Ectodermal cell (in vitro differentiated cells): ENCODE measurements at regions not wholly inside any gene's neighbourhood (a gene's known extent, or its start where the extent isn't known, plus 50 kb on each side); places are given as distances from the start of the nearest gene placed in this dataset.

Source experiments
- H3K27ac ChIP-seq: 2 replicates; pipeline ENCODE4 v1.7.0; 2013; ENCODE audit warnings: mild to moderate bottlenecking, low read depth, low read length; ENCODE audit not compliant: insufficient read depth, poor library complexity, severe bottlenecking
- H3K27me3 ChIP-seq: 2 replicates; pipeline ENCODE4 v1.7.0; 2013; ENCODE audit warnings: mild to moderate bottlenecking, low read length; ENCODE audit not compliant: insufficient read depth, control insufficient read depth, poor library complexity, severe bottlenecking
- H3K36me3 ChIP-seq: one replicate; pipeline ENCODE4 v1.7.0; 2013; ENCODE audit warnings: low read length; ENCODE audit not compliant: control insufficient read depth, insufficient read depth
- H3K4me1 ChIP-seq: one replicate; pipeline ENCODE4 v1.7.0; 2013; ENCODE audit warnings: low read length; ENCODE audit not compliant: control insufficient read depth, insufficient read depth
- H3K4me3 ChIP-seq: 2 replicates; pipeline ENCODE4 v1.7.0; 2013; ENCODE audit warnings: low read depth, low read length, control low read depth; ENCODE audit not compliant: insufficient read depth
- H3K9me3 ChIP-seq: 2 replicates; pipeline ENCODE4 v1.7.0; 2013; ENCODE audit warnings: mild to moderate bottlenecking, low read length, moderate library complexity; ENCODE audit not compliant: control insufficient read depth
- WGBS, 2 experiments: methylation state at CpG; one replicate each; pipeline ENCODE4 v1.1.7; 2013; ENCODE audit warnings: missing lambda C conversion rate in 2 of 2; 5-methylcytosine and 5-hydroxymethylcytosine counted together

- no peaks in the 10 kb centered on the region for H3K36me3 ChIP-seq
- no peak overlapping the region for H3K27ac ChIP-seq
Observed at GRCh38 chr4:165631208-165631894, 241.7 kb upstream of the TLL1 start.

GRCh38 chr4:165631912-165632311 lies 241.1 kb upstream of the TLL1 start:
- no peaks in the 10 kb centered on the region for H3K4me1 ChIP-seq
- no peaks in the 10 kb centered on the region for H3K27me3 ChIP-seq
- WGBS, 2 experiments, result 91 to 100% methylated on average over 2 to 3 of the region's 3 CpGs
- H3K4me3 ChIP-seq, result no peak overlapping the region
- no peaks in the 10 kb centered on the region for H3K9me3 ChIP-seq
- no peaks in the 10 kb centered on the region for H3K36me3 ChIP-seq
- no peak overlapping the region for H3K27ac ChIP-seq

More at GRCh38 chr4:165631208-165631894, 241.7 kb upstream of the TLL1 start:
- 87 to 97% methylated on average over 3 of the region's 3 CpGs for WGBS, 2 experiments
- Histone ChIP-seq H3K27me3 (no peaks in the 10 kb centered on the region), H3K9me3 (no peaks in the 10 kb centered on the region), H3K4me3 (no peak overlapping the region), H3K4me1 (no peaks in the 10 kb centered on the region)

- H3K36me3 ChIP-seq, result no peaks in the 10 kb centered on the region
- no peaks in the 10 kb centered on the region for H3K4me1 ChIP-seq
- H3K4me3 ChIP-seq, result no peak overlapping the region
- H3K27ac ChIP-seq, result no peak overlapping the region
- H3K27me3 ChIP-seq, result no peaks in the 10 kb centered on the region
- no peaks in the 10 kb centered on the region for H3K9me3 ChIP-seq
Observed at GRCh38 chr4:165634766-165635165, 238.3 kb upstream of the TLL1 start.

- Histone ChIP-seq H3K36me3 (no peaks in the 10 kb centered on the region), H3K27me3 (no peaks in the 10 kb centered on the region)
Observed at GRCh38 chr4:165635381-165635780, 237.7 kb upstream of the TLL1 start.

GRCh38 chr4:165635951-165636350 lies 237.1 kb upstream of the TLL1 start:
- H3K27ac ChIP-seq, result no peak overlapping the region
- H3K4me1 ChIP-seq, result no peaks in the 10 kb centered on the region
- 98% methylated on average over 2 of the region's 2 CpGs for WGBS, 2 experiments
- H3K27me3 ChIP-seq, result no peaks in the 10 kb centered on the region
- H3K4me3 ChIP-seq, result no peak overlapping the region
- no peaks in the 10 kb centered on the region for H3K9me3 ChIP-seq
- H3K36me3 ChIP-seq, result no peaks in the 10 kb centered on the region

More at GRCh38 chr4:165635381-165635780, 237.7 kb upstream of the TLL1 start:
- H3K9me3 ChIP-seq, result no peaks in the 10 kb centered on the region
- no peaks in the 10 kb centered on the region for H3K4me1 ChIP-seq
- 87 to 93% methylated on average over 1 of the region's 1 CpG for WGBS, 2 experiments
- H3K27ac ChIP-seq, result no peak overlapping the region
- H3K4me3 ChIP-seq, result no peak overlapping the region

- WGBS, 2 experiments, result no CpG with 5 or more reads among the region's 1 CpG
- H3K36me3 ChIP-seq, result no peaks in the 10 kb centered on the region
- H3K27me3 ChIP-seq, result no peaks in the 10 kb centered on the region
- H3K4me1 ChIP-seq, result peaks cover 2% of the 10 kb centered on the region
- no peak overlapping the region for H3K27ac ChIP-seq
- no peak overlapping the region for H3K4me3 ChIP-seq
- H3K9me3 ChIP-seq, result no peaks in the 10 kb centered on the region
Observed at GRCh38 chr4:165651901-165652300, 221.1 kb upstream of the TLL1 start.

- no peaks in the 10 kb centered on the region for H3K27me3 ChIP-seq
- H3K9me3 ChIP-seq, result no peaks in the 10 kb centered on the region
- no peaks in the 10 kb centered on the region for H3K36me3 ChIP-seq
- peaks cover 10% of the 10 kb centered on the region for H3K4me1 ChIP-seq
- H3K4me3 ChIP-seq, result no peak overlapping the region
- H3K27ac ChIP-seq, result no peak overlapping the region
- 89 to 93% methylated on average over 2 of the region's 2 CpGs for WGBS, 2 experiments
Observed at GRCh38 chr4:165654556-165654955, 218.5 kb upstream of the TLL1 start.

GRCh38 chr4:165656399-165656798 lies 216.6 kb upstream of the TLL1 start:
- Histone ChIP-seq H3K27me3 (no peaks in the 10 kb centered on the region), H3K4me1 (peaks cover 10% of the 10 kb centered on the region), H3K27ac (peak overlapping the region; percentile 65), H3K4me3 (no peak overlapping the region), H3K36me3 (no peaks in the 10 kb centered on the region), H3K9me3 (no peaks in the 10 kb centered on the region)
- 13% methylated on average over 1 of the region's 1 CpG; no CpG with 5 or more reads in 1 of the 2 experiments for WGBS, 2 experiments

GRCh38 chr4:165656829-165657490 lies 216.1 kb upstream of the TLL1 start:
- Histone ChIP-seq H3K4me3 (no peak overlapping the region), H3K4me1 (peaks cover 10% of the 10 kb centered on the region), H3K9me3 (no peaks in the 10 kb centered on the region), H3K27ac (peak overlapping the region; percentile 27), H3K36me3 (no peaks in the 10 kb centered on the region), H3K27me3 (no peaks in the 10 kb centered on the region)
- 16 to 18% methylated on average over 4 of the region's 4 CpGs for WGBS, 2 experiments

GRCh38 chr4:165662341-165662740 lies 210.7 kb upstream of the TLL1 start:
- no peak overlapping the region for H3K27ac ChIP-seq
- peaks cover 4% of the 10 kb centered on the region for H3K4me1 ChIP-seq
- WGBS, 2 experiments, result 94 to 99% methylated on average over 2 of the region's 2 CpGs
- no peak overlapping the region for H3K4me3 ChIP-seq
- no peaks in the 10 kb centered on the region for H3K36me3 ChIP-seq
- no peaks in the 10 kb centered on the region for H3K9me3 ChIP-seq
- no peaks in the 10 kb centered on the region for H3K27me3 ChIP-seq
